Esophagus muscularis mucosa (tissue), 4 donors: ENCODE measurements at regions not wholly inside any gene's neighbourhood (a gene's known extent, or its start where the extent isn't known, plus 50 kb on each side); places are given as distances from the start of the nearest gene placed in this dataset.

Experiments
- DNase-seq: peaks from one replicate; pipeline ENCODE4 v3.0.0-alpha.2; 2017; ENCODE audit errors: extremely low spot score
- H3K27ac ChIP-seq, 4 donors: fragments of 200-600 bp; sonication (generic); replicated peaks in 1 of 4; 1 replicate in 3 of 4; 2 replicates in 1 of 4; pipeline ENCODE4 v1.5.1; 2016 to 2019; ENCODE audit warnings: mild to moderate bottlenecking in 1 of 4
- H3K27me3 ChIP-seq, 4 donors: fragments of 200-600 bp; sonication (generic); one replicate each; pipeline versions ENCODE4 v1.5.1 to v1.6.0; 2016 to 2019
- H3K36me3 ChIP-seq, 4 donors: fragments of 200-600 bp; sonication (generic); one replicate each; pipeline ENCODE4 v1.5.1; 2016 to 2019
- H3K4me1 ChIP-seq, 4 donors: fragments of 200-600 bp; sonication (generic); one replicate each; pipeline ENCODE4 v1.5.1; 2016 to 2019
- H3K4me3 ChIP-seq, 4 donors: fragments of 200-600 bp; sonication (generic); 1 replicate in 2 of 4; 2 replicates in 2 of 4; pipeline ENCODE4 v1.5.1; 2016 to 2019; ENCODE audit warnings: mild to moderate bottlenecking in 4 of 4, moderate library complexity in 1 of 4
- H3K9me3 ChIP-seq, 4 donors: fragments of 200-600 bp; sonication (generic); 1 replicate in 3 of 4; 2 replicates in 1 of 4; pipeline ENCODE4 v1.5.1; 2016 to 2019
- EP300 ChIP-seq: sonication (generic); formaldehyde crosslinking; IDR thresholded peaks from one replicate; pipeline ENCODE4 v1.6.1; 2017; ENCODE audit warnings: antibody characterized with exemption
- POLR2A ChIP-seq: fragments of 450-650 bp; IDR thresholded peaks from one replicate; pipeline ENCODE4 v1.6.1; 2017; ENCODE audit warnings: antibody characterized with exemption, moderate library complexity, mild to moderate bottlenecking, low read depth
- POLR2AphosphoS5 ChIP-seq, 2 donors: sonication (generic); formaldehyde crosslinking; IDR thresholded peaks; one replicate each; pipeline ENCODE4 v1.6.1; 2017; ENCODE audit warnings: antibody characterized with exemption in 2 of 2
- WGBS: methylation state at CpG from one replicate; pipeline ENCODE4 v1.1.5; 2018; 5-methylcytosine and 5-hydroxymethylcytosine counted together
- intact Hi-C: fragments of 100-400 bp; cut with DNase I; formaldehyde crosslinking; loops from one replicate; pipeline ENCODE4 v1.15.1; 2023
- TF ChIP-seq, protein P1 (sequence below), 3 experiments: fragments of 200-600 bp in 2 of 3; fragments of 450-650 bp in 1 of 3; sonication (generic) in 2 of 3; IDR thresholded peaks; one replicate each; pipeline ENCODE4 v1.5.1; 2017 to 2019; ENCODE audit warnings: antibody characterized with exemption in 3 of 3, mild to moderate bottlenecking in 2 of 3, moderate library complexity in 1 of 3

DNA sequence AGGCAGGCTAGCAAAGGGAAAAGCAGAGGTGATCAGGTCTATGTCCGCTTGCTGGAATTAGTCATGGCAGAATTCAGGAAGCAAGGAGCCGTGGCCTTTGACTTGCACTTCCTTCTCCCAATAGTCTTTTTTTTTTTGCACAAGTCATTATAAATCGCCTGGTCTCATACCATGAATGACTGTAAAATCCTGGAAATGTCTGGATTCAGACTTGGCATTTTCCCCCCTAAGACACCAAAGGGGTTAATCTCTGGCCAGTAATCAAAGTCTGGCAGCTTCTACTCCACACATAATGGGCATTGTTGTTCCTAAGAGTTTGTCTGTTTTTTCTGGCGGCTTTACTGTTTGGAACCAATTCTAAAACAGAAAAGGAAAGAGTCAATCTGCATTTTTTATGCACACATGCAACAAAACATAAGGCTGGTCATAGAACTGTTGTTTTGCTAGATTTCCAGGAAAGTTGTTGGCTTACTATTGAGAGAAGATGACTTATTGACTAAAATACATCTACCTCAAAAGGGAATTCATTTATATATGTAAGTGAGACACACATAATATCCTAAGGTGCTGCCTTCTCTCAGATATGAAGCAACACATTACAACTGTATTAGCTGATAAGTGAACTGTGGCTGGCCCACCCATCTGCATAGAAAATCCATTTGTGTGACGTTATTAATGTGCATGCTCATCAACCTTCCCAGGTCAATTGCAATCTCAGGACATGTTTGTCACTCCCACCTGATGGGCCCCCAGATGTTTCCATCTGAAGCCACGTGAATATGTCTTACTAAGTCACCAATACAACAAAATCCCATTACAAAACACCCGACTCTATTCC lies 157.3 kb downstream of the BTG1 start:
- no peaks in the 10 kb centered on the region for H3K27me3 ChIP-seq
- peaks cover 5 to 18% (median 9%) of the 10 kb centered on the region in 4 donors for H3K4me1 ChIP-seq
- no peaks in the 10 kb centered on the region for H3K9me3 ChIP-seq
- intact Hi-C loops: no loop called here
- 84% methylated on average over 7 of the region's 7 CpGs for WGBS
- H3K27ac ChIP-seq: no peak overlapping the region
- no peaks in the 10 kb centered on the region for H3K36me3 ChIP-seq
- no peak for TF ChIP-seq POLR2A
- TF ChIP-seq POLR2AphosphoS5 (IDR thresholded peaks at IDR 0.05): peak in 1 of 2 donors; percentile 19
- TF ChIP-seq, protein P1, sequence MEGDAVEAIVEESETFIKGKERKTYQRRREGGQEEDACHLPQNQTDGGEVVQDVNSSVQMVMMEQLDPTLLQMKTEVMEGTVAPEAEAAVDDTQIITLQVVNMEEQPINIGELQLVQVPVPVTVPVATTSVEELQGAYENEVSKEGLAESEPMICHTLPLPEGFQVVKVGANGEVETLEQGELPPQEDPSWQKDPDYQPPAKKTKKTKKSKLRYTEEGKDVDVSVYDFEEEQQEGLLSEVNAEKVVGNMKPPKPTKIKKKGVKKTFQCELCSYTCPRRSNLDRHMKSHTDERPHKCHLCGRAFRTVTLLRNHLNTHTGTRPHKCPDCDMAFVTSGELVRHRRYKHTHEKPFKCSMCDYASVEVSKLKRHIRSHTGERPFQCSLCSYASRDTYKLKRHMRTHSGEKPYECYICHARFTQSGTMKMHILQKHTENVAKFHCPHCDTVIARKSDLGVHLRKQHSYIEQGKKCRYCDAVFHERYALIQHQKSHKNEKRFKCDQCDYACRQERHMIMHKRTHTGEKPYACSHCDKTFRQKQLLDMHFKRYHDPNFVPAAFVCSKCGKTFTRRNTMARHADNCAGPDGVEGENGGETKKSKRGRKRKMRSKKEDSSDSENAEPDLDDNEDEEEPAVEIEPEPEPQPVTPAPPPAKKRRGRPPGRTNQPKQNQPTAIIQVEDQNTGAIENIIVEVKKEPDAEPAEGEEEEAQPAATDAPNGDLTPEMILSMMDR (IDR thresholded peaks at IDR 0.05): no peak
- TF ChIP-seq EP300: no peak
- DNase-seq: no peak
- H3K4me3 ChIP-seq: no peak overlapping the region

DNA sequence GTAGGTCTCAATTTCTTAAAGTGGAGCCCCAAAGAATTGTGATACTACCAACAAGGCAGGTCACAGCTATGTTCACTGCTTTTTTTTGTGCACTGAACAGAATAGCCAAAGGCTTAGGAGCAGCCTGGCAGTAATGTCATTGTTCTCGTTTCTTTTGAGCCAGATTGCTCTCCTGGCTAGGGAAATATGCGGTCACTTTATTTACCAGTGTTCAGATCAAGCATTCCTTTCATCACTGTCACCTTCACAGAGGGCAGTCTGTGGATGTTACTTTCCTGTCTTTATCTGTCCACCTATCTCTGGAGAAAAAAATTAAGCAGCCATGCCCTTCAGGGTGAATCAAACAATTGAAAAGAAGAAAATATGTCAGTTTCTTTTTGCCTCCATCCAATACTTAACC lies 159.6 kb downstream of the BTG1 start:
- Histone ChIP-seq H3K4me3 (no peak overlapping the region), H3K27me3 (no peaks in the 10 kb centered on the region), H3K36me3 (no peaks in the 10 kb centered on the region), H3K27ac (no peak overlapping the region), H3K4me1 (peaks cover 5 to 18% (median 9%) of the 10 kb centered on the region in 4 donors), H3K9me3 (no peaks in the 10 kb centered on the region)
- TF ChIP-seq POLR2AphosphoS5 (IDR thresholded peaks at IDR 0.05) (no peak), POLR2A (no peak), EP300 (no peak)
- TF ChIP-seq, protein P1 (IDR thresholded peaks at IDR 0.05): no peak
- WGBS: 51% methylated on average over 2 of the region's 2 CpGs
- no peak for DNase-seq
- intact Hi-C loops: no loop called here

DNA sequence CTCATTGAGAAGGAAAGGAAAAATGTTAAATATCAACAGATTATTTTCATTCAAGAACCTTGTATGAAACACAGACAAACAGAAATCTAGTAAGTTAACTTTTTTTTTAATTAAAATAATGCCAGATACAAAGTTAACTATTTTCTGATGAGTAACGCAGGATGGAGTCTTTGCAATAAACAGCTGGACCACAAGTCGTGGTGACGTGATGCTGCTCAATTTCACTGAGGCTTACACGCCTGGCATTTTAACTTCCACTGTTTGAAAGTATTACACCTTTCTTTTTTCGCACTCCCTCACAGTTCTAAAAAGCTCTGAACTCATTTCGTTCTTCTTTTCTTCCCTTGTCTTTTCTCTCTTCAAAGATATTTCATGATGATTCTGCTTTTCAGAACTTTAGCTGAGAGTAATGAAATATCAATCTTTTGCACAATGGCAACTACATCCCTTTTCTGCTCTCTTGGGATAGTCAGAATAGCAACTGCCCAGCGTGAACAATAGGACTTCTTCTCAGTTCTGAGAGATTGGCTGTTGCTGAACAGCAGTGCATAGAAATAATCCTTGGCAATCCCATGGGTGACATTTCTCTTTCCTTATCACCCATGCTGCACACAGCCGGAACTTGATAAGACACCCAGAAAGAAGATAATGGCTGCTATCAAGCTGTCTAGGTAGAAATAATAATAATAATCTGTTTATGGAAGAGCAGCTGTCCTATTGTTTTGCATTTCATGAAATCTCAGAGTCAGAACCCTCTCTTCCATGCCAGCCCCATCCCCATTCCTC lies 160.5 kb downstream of the BTG1 start:
- TF ChIP-seq, protein P1 (IDR thresholded peaks at IDR 0.05): no peak
- TF ChIP-seq EP300: no peak
- no peak for TF ChIP-seq POLR2AphosphoS5 (IDR thresholded peaks at IDR 0.05)
- TF ChIP-seq POLR2A: no peak
- intact Hi-C loops: no loop called here
- no peak for DNase-seq
- no peaks in the 10 kb centered on the region for H3K9me3 ChIP-seq
- no peak overlapping the region for H3K27ac ChIP-seq
- no peaks in the 10 kb centered on the region for H3K36me3 ChIP-seq
- H3K4me1 ChIP-seq: peaks cover 5 to 18% (median 9%) of the 10 kb centered on the region in 4 donors
- 58% methylated on average over 8 of the region's 8 CpGs for WGBS
- H3K27me3 ChIP-seq: no peaks in the 10 kb centered on the region
- H3K4me3 ChIP-seq: no peak overlapping the region

DNA sequence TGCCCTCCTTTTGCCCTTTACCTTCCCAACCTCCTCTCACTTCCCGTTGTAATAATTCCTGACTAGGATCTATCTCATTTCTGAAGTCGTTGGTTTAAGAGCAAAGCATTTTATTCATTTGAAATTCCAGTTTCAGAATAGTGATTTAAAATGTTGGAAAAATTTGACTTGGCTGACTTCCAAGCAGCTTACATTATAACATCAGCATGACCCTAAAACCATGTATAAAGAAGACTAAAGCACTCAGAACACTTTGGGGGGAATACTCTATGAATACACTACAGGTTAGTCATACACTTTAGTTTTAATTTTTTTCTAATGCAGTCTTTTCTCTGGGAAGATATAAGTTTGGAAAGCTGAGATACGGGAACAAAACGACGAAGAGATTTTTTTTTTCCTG lies 161.1 kb downstream of the BTG1 start:
- H3K36me3 ChIP-seq: no peaks in the 10 kb centered on the region
- peaks cover 5 to 18% (median 9%) of the 10 kb centered on the region in 4 donors for H3K4me1 ChIP-seq
- no peak overlapping the region for H3K27ac ChIP-seq
- TF ChIP-seq POLR2A (no peak), POLR2AphosphoS5 (IDR thresholded peaks at IDR 0.05) (no peak), EP300 (no peak)
- TF ChIP-seq, protein P1 (IDR thresholded peaks at IDR 0.05): no peak
- no peaks in the 10 kb centered on the region for H3K9me3 ChIP-seq
- no peak overlapping the region for H3K4me3 ChIP-seq
- H3K27me3 ChIP-seq: no peaks in the 10 kb centered on the region
- intact Hi-C loops: no loop called here
- DNase-seq: no peak
- WGBS: 36% methylated on average over 5 of the region's 5 CpGs
